CD4-positive, alpha-beta memory T cell (primary cell): ENCODE measurements at regions not wholly inside any gene's neighbourhood (a gene's known extent, or its start where the extent isn't known, plus 50 kb on each side); places are given as distances from the start of the nearest gene placed in this dataset.

ENCODE experiments used
- CTCF ChIA-PET: fragments of 350-600 bp; sonication (Branson Sonifier 250); formaldehyde crosslinking; loops from one replicate; lab custom pipeline; 2021; ENCODE audit warnings: inconsistent platforms; ENCODE audit not compliant: partially characterized antibody; lab: Charles Lee
- POLR2A ChIA-PET: fragments of 350-600 bp; sonication (Branson Sonifier 250); formaldehyde crosslinking; loops from one replicate; lab custom pipeline; 2021; ENCODE audit not compliant: partially characterized antibody; lab: Charles Lee
- DNase-seq, 5 donors: peaks; one replicate each; pipeline versions ENCODE4 v3.0.0 to v3.0.0-alpha.2; 2020 to 2022; ENCODE audit warnings: mixed read lengths in 1 of 5
- H3K27ac ChIP-seq: one replicate; pipeline ENCODE4 v1.7.0; 2013; ENCODE audit warnings: low read depth, low read length
- H3K27me3 ChIP-seq: 2 replicates; pipeline ENCODE4 v1.7.0; 2013; ENCODE audit warnings: mild to moderate bottlenecking, low read length, moderate library complexity; ENCODE audit not compliant: insufficient read depth
- H3K36me3 ChIP-seq: 2 replicates; pipeline ENCODE4 v1.7.0; 2013; ENCODE audit warnings: mild to moderate bottlenecking, low read length, moderate library complexity; ENCODE audit not compliant: insufficient read depth
- H3K4me1 ChIP-seq: 2 replicates; pipeline ENCODE4 v1.7.0; 2013; ENCODE audit warnings: mild to moderate bottlenecking, low read length, moderate library complexity; ENCODE audit not compliant: insufficient read depth
- H3K4me3 ChIP-seq, 2 donors: one replicate each; pipeline ENCODE4 v1.7.0; 2013; ENCODE audit warnings: low read length in 2 of 2, mild to moderate bottlenecking in 1 of 2
- H3K9me3 ChIP-seq, 2 donors: one replicate each; pipeline ENCODE4 v1.7.0; 2013; ENCODE audit warnings: low read length in 2 of 2, control low read depth in 1 of 2; ENCODE audit not compliant: control insufficient read depth in 1 of 2
- H3K27ac Mint-ChIP-seq, 7 donors: one replicate each; pipeline ENCODE4 v1.8.0; 2020 to 2021; ENCODE audit warnings: mixed read lengths in 7 of 7, mild to moderate bottlenecking in 6 of 7, inconsistent platforms in 3 of 7, moderate library complexity in 3 of 7
- H3K27me3 Mint-ChIP-seq, 2 donors: one replicate each; pipeline ENCODE4 v1.8.0; 2020 to 2021; ENCODE audit warnings: mixed read lengths in 2 of 2
- H3K36me3 Mint-ChIP-seq, 2 donors: one replicate each; pipeline ENCODE4 v1.8.0; 2020 to 2021; ENCODE audit warnings: mixed read lengths in 2 of 2, inconsistent platforms in 1 of 2, mild to moderate bottlenecking in 1 of 2
- H3K4me1 Mint-ChIP-seq, 4 donors: one replicate each; pipeline ENCODE4 v1.8.0; 2020 to 2021; ENCODE audit warnings: mixed read lengths in 4 of 4, mild to moderate bottlenecking in 1 of 4
- H3K4me3 Mint-ChIP-seq, 8 donors: one replicate each; pipeline ENCODE4 v1.8.0; 2020 to 2021; ENCODE audit warnings: mixed read lengths in 8 of 8, mild to moderate bottlenecking in 7 of 8, moderate library complexity in 6 of 8, inconsistent platforms in 3 of 8
- H3K9me3 Mint-ChIP-seq, 8 donors: one replicate each; pipeline ENCODE4 v1.8.0; 2020 to 2021; ENCODE audit warnings: mixed read lengths in 8 of 8, mild to moderate bottlenecking in 5 of 8, inconsistent platforms in 3 of 8, moderate library complexity in 1 of 8
- intact Hi-C: fragments of 100-400 bp; cut with micrococcal nuclease; formaldehyde crosslinking; loops from one replicate; pipeline ENCODE4 v1.15.1; 2023

- no peaks in the 10 kb centered on the region for H3K4me1 ChIP-seq
- no peak for DNase-seq
- no peaks in the 10 kb centered on the region for H3K27me3 Mint-ChIP-seq
- ChIA-PET CTCF (no interaction called here), POLR2A (no interaction called here)
- intact Hi-C loops: no loop called here
- peaks cover 0 to 39% (median 17%) of the 10 kb centered on the region in 8 donors for H3K9me3 Mint-ChIP-seq
- H3K36me3 ChIP-seq: no peaks in the 10 kb centered on the region
- no peaks in the 10 kb centered on the region for H3K9me3 ChIP-seq
- no peaks in the 10 kb centered on the region for H3K27me3 ChIP-seq
- no peaks in the 10 kb centered on the region for H3K36me3 Mint-ChIP-seq
- no peak overlapping the region for H3K4me3 Mint-ChIP-seq
- no peak overlapping the region for H3K4me3 ChIP-seq
- no peaks in the 10 kb centered on the region for H3K4me1 Mint-ChIP-seq
- no peak overlapping the region for H3K27ac ChIP-seq
- no peak overlapping the region for H3K27ac Mint-ChIP-seq
These were observed 560.4 kb upstream of the LRRTM4 start for GRCh38 chr2:78082555-78082954.

- H3K27ac ChIP-seq: no peak overlapping the region
- H3K27me3 ChIP-seq: no peaks in the 10 kb centered on the region
- Mint-ChIP-seq H3K27ac (no peak overlapping the region), H3K9me3 (peaks cover 0 to 14% (median 8%) of the 10 kb centered on the region in 8 donors), H3K36me3 (no peaks in the 10 kb centered on the region), H3K4me3 (no peak overlapping the region), H3K4me1 (no peaks in the 10 kb centered on the region), H3K27me3 (no peaks in the 10 kb centered on the region)
- ChIA-PET POLR2A (no interaction called here), CTCF (no interaction called here)
- intact Hi-C loops: no loop called here
- H3K4me1 ChIP-seq: no peaks in the 10 kb centered on the region
- H3K4me3 ChIP-seq: no peak overlapping the region
- no peak for DNase-seq
- no peaks in the 10 kb centered on the region for H3K9me3 ChIP-seq
- no peaks in the 10 kb centered on the region for H3K36me3 ChIP-seq
These were observed 571.3 kb upstream of the LRRTM4 start for GRCh38 chr2:78093436-78093835.

- DNase-seq: no peak
These were observed 587.1 kb upstream of the LRRTM4 start for GRCh38 chr2:78109272-78109671.

GRCh38 chr2:78115291-78115690 lies 593.1 kb upstream of the LRRTM4 start:
- H3K9me3 ChIP-seq: no peaks in the 10 kb centered on the region
- no peaks in the 10 kb centered on the region for H3K36me3 ChIP-seq
- Mint-ChIP-seq H3K36me3 (no peaks in the 10 kb centered on the region), H3K4me1 (no peaks in the 10 kb centered on the region), H3K27me3 (no peaks in the 10 kb centered on the region), H3K27ac (no peak overlapping the region), H3K4me3 (no peak overlapping the region), H3K9me3 (peaks cover 2 to 25% (median 15%) of the 10 kb centered on the region in 8 donors)
- intact Hi-C loops: no loop called here
- H3K4me1 ChIP-seq: no peaks in the 10 kb centered on the region
- H3K27me3 ChIP-seq: no peaks in the 10 kb centered on the region
- H3K4me3 ChIP-seq: no peak overlapping the region
- ChIA-PET POLR2A (no interaction called here), CTCF (no interaction called here)
- no peak for DNase-seq
- H3K27ac ChIP-seq: no peak overlapping the region

More at GRCh38 chr2:78109272-78109671, 587.1 kb upstream of the LRRTM4 start:
- Mint-ChIP-seq H3K4me3 (no peak overlapping the region), H3K27me3 (no peaks in the 10 kb centered on the region), H3K9me3 (peaks cover 5 to 33% (median 15%) of the 10 kb centered on the region in 8 donors), H3K36me3 (no peaks in the 10 kb centered on the region), H3K27ac (no peak overlapping the region), H3K4me1 (no peaks in the 10 kb centered on the region)
- Histone ChIP-seq H3K27me3 (no peaks in the 10 kb centered on the region), H3K36me3 (no peaks in the 10 kb centered on the region), H3K27ac (no peak overlapping the region), H3K4me1 (no peaks in the 10 kb centered on the region), H3K9me3 (peaks cover 0 to 5% of the 10 kb centered on the region in 2 donors), H3K4me3 (no peak overlapping the region)
- ChIA-PET CTCF (no interaction called here), POLR2A (no interaction called here)
- intact Hi-C loops: no loop called here

GRCh38 chr2:78118037-78118436 lies 595.9 kb upstream of the LRRTM4 start:
- no peak for DNase-seq
- Histone ChIP-seq H3K4me1 (no peaks in the 10 kb centered on the region), H3K9me3 (no peaks in the 10 kb centered on the region), H3K36me3 (no peaks in the 10 kb centered on the region), H3K27ac (no peak overlapping the region), H3K4me3 (no peak overlapping the region), H3K27me3 (no peaks in the 10 kb centered on the region)
- Mint-ChIP-seq H3K9me3 (peaks cover 2 to 15% (median 11%) of the 10 kb centered on the region in 8 donors), H3K4me1 (no peaks in the 10 kb centered on the region), H3K27ac (no peak overlapping the region), H3K4me3 (no peak overlapping the region), H3K27me3 (no peaks in the 10 kb centered on the region), H3K36me3 (no peaks in the 10 kb centered on the region)
- CTCF ChIA-PET: no interaction called here
- intact Hi-C loops: no loop called here
- POLR2A ChIA-PET: no interaction called here

GRCh38 chr2:78120275-78120674 lies 598.1 kb upstream of the LRRTM4 start:
- no peak overlapping the region for H3K4me3 Mint-ChIP-seq
- no peak overlapping the region for H3K4me3 ChIP-seq
- intact Hi-C loops: no loop called here
- DNase-seq: no peak
- no peaks in the 10 kb centered on the region for H3K36me3 Mint-ChIP-seq
- peaks cover 2 to 23% (median 9%) of the 10 kb centered on the region in 8 donors for H3K9me3 Mint-ChIP-seq
- no peak overlapping the region for H3K27ac Mint-ChIP-seq
- CTCF ChIA-PET: no interaction called here
- H3K27me3 Mint-ChIP-seq: no peaks in the 10 kb centered on the region
- no peaks in the 10 kb centered on the region for H3K9me3 ChIP-seq
- no peaks in the 10 kb centered on the region for H3K4me1 ChIP-seq
- POLR2A ChIA-PET: no interaction called here
- H3K27ac ChIP-seq: no peak overlapping the region
- no peaks in the 10 kb centered on the region for H3K4me1 Mint-ChIP-seq
- no peaks in the 10 kb centered on the region for H3K27me3 ChIP-seq
- no peaks in the 10 kb centered on the region for H3K36me3 ChIP-seq

GRCh38 chr2:78125042-78125441 lies 602.9 kb upstream of the LRRTM4 start:
- H3K27me3 ChIP-seq: no peaks in the 10 kb centered on the region
- intact Hi-C loops: no loop called here
- H3K27me3 Mint-ChIP-seq: no peaks in the 10 kb centered on the region

GRCh38 chr2:78127424-78127823 lies 605.2 kb upstream of the LRRTM4 start:
- CTCF ChIA-PET: no interaction called here
- POLR2A ChIA-PET: no interaction called here

More at GRCh38 chr2:78125042-78125441, 602.9 kb upstream of the LRRTM4 start:
- Mint-ChIP-seq H3K4me1 (no peaks in the 10 kb centered on the region), H3K27ac (no peak overlapping the region), H3K4me3 (no peak overlapping the region), H3K9me3 (peaks cover 0 to 19% (median 5%) of the 10 kb centered on the region in 8 donors), H3K36me3 (no peaks in the 10 kb centered on the region)
- POLR2A ChIA-PET: no interaction called here
- no peak for DNase-seq
- Histone ChIP-seq H3K4me1 (no peaks in the 10 kb centered on the region), H3K27ac (no peak overlapping the region), H3K4me3 (no peak overlapping the region), H3K9me3 (peaks cover 0 to 6% of the 10 kb centered on the region in 2 donors), H3K36me3 (no peaks in the 10 kb centered on the region)
- CTCF ChIA-PET: no interaction called here

More at GRCh38 chr2:78127424-78127823, 605.2 kb upstream of the LRRTM4 start:
- no peaks in the 10 kb centered on the region for H3K4me1 Mint-ChIP-seq
- Histone ChIP-seq H3K27me3 (no peaks in the 10 kb centered on the region), H3K4me3 (no peak overlapping the region), H3K4me1 (no peaks in the 10 kb centered on the region), H3K36me3 (no peaks in the 10 kb centered on the region), H3K9me3 (peaks cover 0 to 6% of the 10 kb centered on the region in 2 donors), H3K27ac (no peak overlapping the region)
- intact Hi-C loops: no loop called here
- DNase-seq: no peak
- H3K36me3 Mint-ChIP-seq: no peaks in the 10 kb centered on the region
- H3K9me3 Mint-ChIP-seq: peaks cover 0 to 27% (median 6%) of the 10 kb centered on the region in 8 donors
- no peak overlapping the region for H3K4me3 Mint-ChIP-seq
- no peaks in the 10 kb centered on the region for H3K27me3 Mint-ChIP-seq
- H3K27ac Mint-ChIP-seq: no peak overlapping the region
